T-cell (primary cell): ENCODE measurements at regions not wholly inside any gene's neighbourhood (a gene's known extent, or its start where the extent isn't known, plus 50 kb on each side); places are given as distances from the start of the nearest gene placed in this dataset.
"Not testable (repeated sequence)": the region's sequence is repeated elsewhere in the genome, so short reads cannot be mapped to it uniquely, and the experiment has no call there.

Experiments used
- ATAC-seq, 4 experiments: fragments of 200-7000 bp in 3 of 4; fragments of 150-1000 bp in 1 of 4; cut with Tn5 transposase; replicated peaks in 1 of 4; 1 replicate in 3 of 4; 2 replicates in 1 of 4; pipeline ENCODE4 v1.10.0; 2021; ENCODE audit warnings: moderate library complexity in 3 of 4, mild to moderate bottlenecking in 2 of 4, moderate number of reproducible peaks in 1 of 4
- CTCF ChIA-PET, 2 donors: fragments of 300-600 bp; sonication (Branson Sonifier 250); formaldehyde crosslinking; loops; one replicate each; lab custom pipeline; 2022; ENCODE audit warnings: antibody characterized with exemption in 2 of 2; lab: Charles Lee
- POLR2A ChIA-PET, 2 donors: fragments of 300-600 bp; sonication (Branson Sonifier 250); formaldehyde crosslinking; loops; one replicate each; lab custom pipeline; 2022; ENCODE audit warnings: antibody characterized with exemption in 2 of 2; lab: Charles Lee
- DNase-seq, 35 experiments: peaks; one replicate each; pipeline versions ENCODE4 v3.0.0 to v3.0.0-alpha.2; 2013 to 2023
- H3K27ac ChIP-seq: one replicate; pipeline ENCODE4 v1.5.1; 2013; ENCODE audit warnings: low read length
- H3K27me3 ChIP-seq, 2 experiments: replicated peaks in 1 of 2; 1 replicate in 1 of 2; 2 replicates in 1 of 2; pipeline versions ENCODE4 v1.6.1 to v1.7.0; 2013; ENCODE audit warnings: low read length in 1 of 2, mixed read lengths in 1 of 2; ENCODE audit not compliant: control insufficient read depth in 2 of 2, insufficient read depth in 2 of 2; ENCODE audit errors: extremely low read depth in 1 of 2
- H3K36me3 ChIP-seq, 2 donors: 1 replicate in 1 of 2; 2 replicates in 1 of 2; pipeline versions ENCODE4 v1.6.1 to v1.7.0; 2013; ENCODE audit warnings: low read length in 1 of 2; ENCODE audit not compliant: control insufficient read depth in 2 of 2, insufficient read depth in 1 of 2; ENCODE audit errors: extremely low read depth in 1 of 2
- H3K4me1 ChIP-seq, 2 experiments: 1 replicate in 1 of 2; 2 replicates in 1 of 2; pipeline versions ENCODE4 v1.6.1 to v1.7.0; 2013; ENCODE audit warnings: low read length in 2 of 2, mixed read lengths in 1 of 2; ENCODE audit not compliant: insufficient read depth in 2 of 2, control insufficient read depth in 1 of 2; ENCODE audit errors: extremely low read depth in 1 of 2
- H3K4me3 ChIP-seq, 2 donors: 1 replicate in 1 of 2; 2 replicates in 1 of 2; pipeline versions ENCODE4 v1.5.1 to v1.7.0; 2013; ENCODE audit warnings: mild to moderate bottlenecking in 2 of 2, low read length in 1 of 2, moderate library complexity in 1 of 2; ENCODE audit not compliant: control insufficient read depth in 1 of 2; ENCODE audit errors: extremely low read depth in 1 of 2
- H3K9me3 ChIP-seq: 2 replicates; pipeline ENCODE4 v1.7.0; 2013
- H3K27ac Mint-ChIP-seq, 2 donors: one replicate each; pipeline ENCODE4 v1.8.0; 2020 to 2021; ENCODE audit warnings: mild to moderate bottlenecking in 2 of 2, mixed read lengths in 2 of 2
- H3K27me3 Mint-ChIP-seq, 2 donors: one replicate each; pipeline ENCODE4 v1.8.0; 2021 to 2022; ENCODE audit warnings: mixed read lengths in 2 of 2
- H3K36me3 Mint-ChIP-seq: one replicate; pipeline ENCODE4 v1.8.0; 2021; ENCODE audit warnings: mixed read lengths
- H3K4me1 Mint-ChIP-seq, 3 donors: one replicate each; pipeline ENCODE4 v1.8.0; 2020 to 2022; ENCODE audit warnings: mixed read lengths in 3 of 3, mild to moderate bottlenecking in 1 of 3
- H3K4me3 Mint-ChIP-seq, 3 donors: one replicate each; pipeline ENCODE4 v1.8.0; 2020 to 2022; ENCODE audit warnings: mild to moderate bottlenecking in 3 of 3, mixed read lengths in 3 of 3, moderate library complexity in 3 of 3
- H3K9me3 Mint-ChIP-seq, 3 donors: one replicate each; pipeline ENCODE4 v1.8.0; 2020 to 2022; ENCODE audit warnings: mixed read lengths in 3 of 3
- WGBS: methylation state at CpG from one replicate; pipeline ENCODE4 v1.1.5; 2013; ENCODE audit warnings: missing lambda C conversion rate; ENCODE audit not compliant: insufficient coverage; 5-methylcytosine and 5-hydroxymethylcytosine counted together

- Mint-ChIP-seq H3K4me3 (no peak overlapping the region), H3K36me3 (no peaks in the 10 kb centered on the region), H3K4me1 (no peaks in the 10 kb centered on the region), H3K27me3 (no peaks in the 10 kb centered on the region), H3K27ac (no peak overlapping the region), H3K9me3 (peaks cover 0 to 10% (median 9%) of the 10 kb centered on the region in 3 donors)
- Histone ChIP-seq H3K4me1 (no peaks in the 10 kb centered on the region), H3K9me3 (no peaks in the 10 kb centered on the region), H3K4me3 (no peak overlapping the region), H3K27ac (no peak overlapping the region), H3K36me3 (no peaks in the 10 kb centered on the region), H3K27me3 (no peaks in the 10 kb centered on the region)
- WGBS = no CpG with 5 or more reads among the region's 1 CpG
- DNase-seq = no peak
- ChIA-PET POLR2A (no interaction called here), CTCF (no interaction called here)
- ATAC-seq = no peak
Measured at GRCh38 chr6:121732641-121733040, 297.2 kb downstream of the GJA1 start.

GRCh38 chr6:121733234-121733633 is 297.8 kb downstream of the GJA1 start:
- Mint-ChIP-seq H3K4me1 (no peaks in the 10 kb centered on the region), H3K27ac (no peak overlapping the region), H3K4me3 (no peak overlapping the region), H3K27me3 (no peaks in the 10 kb centered on the region), H3K36me3 (no peaks in the 10 kb centered on the region), H3K9me3 (peaks cover 0 to 10% (median 9%) of the 10 kb centered on the region in 3 donors)
- H3K36me3 ChIP-seq = no peaks in the 10 kb centered on the region
- DNase-seq (no peak), ATAC-seq (no peak)
- H3K9me3 ChIP-seq = no peaks in the 10 kb centered on the region
- no peak overlapping the region for H3K27ac ChIP-seq
- no peaks in the 10 kb centered on the region for H3K4me1 ChIP-seq
- ChIA-PET POLR2A (no interaction called here), CTCF (no interaction called here)
- no peak overlapping the region for H3K4me3 ChIP-seq
- no peaks in the 10 kb centered on the region for H3K27me3 ChIP-seq

GRCh38 chr6:121740188-121740587 is 304.7 kb downstream of the GJA1 start:
- H3K4me3 Mint-ChIP-seq, H3K36me3 ChIP-seq, H3K27me3 ChIP-seq, H3K9me3 ChIP-seq, H3K27me3 Mint-ChIP-seq, DNase-seq, H3K9me3 Mint-ChIP-seq, ATAC-seq, CTCF ChIA-PET, H3K27ac ChIP-seq, H3K4me3 ChIP-seq, H3K36me3 Mint-ChIP-seq, H3K4me1 ChIP-seq, H3K27ac Mint-ChIP-seq, H3K4me1 Mint-ChIP-seq: not testable (repeated sequence)
- WGBS = 100% methylated on average over 2 of the region's 6 CpGs
- POLR2A ChIA-PET = interaction anchor here in 1 of 2 donors (0.6 kb wide), 2 partner anchors 18 to 1228 kb away, joined by 3 to 4 read pairs; no protein-coding TSS in a partner anchor

DNA sequence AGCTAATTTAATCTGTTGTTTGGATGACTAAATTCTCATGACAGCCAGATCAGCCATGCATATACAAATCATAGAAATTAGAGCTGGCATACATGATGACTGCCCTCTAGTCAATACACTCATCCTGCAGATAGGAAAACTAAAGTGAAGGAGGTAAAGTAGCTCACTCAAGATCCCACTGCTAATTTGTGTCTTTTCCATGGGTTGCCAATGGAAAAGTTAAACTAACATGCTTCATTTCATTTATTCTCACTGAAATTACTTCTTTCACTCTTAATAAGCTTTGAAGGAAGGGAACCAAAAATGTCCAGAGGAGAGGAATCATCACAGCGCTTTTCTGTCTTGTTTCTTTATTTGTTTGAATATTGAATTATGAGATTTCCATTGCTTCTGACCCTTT is 308.2 kb downstream of the GJA1 start:
- no peak overlapping the region for H3K4me3 Mint-ChIP-seq
- H3K27ac ChIP-seq = no peak overlapping the region
- H3K4me3 ChIP-seq = no peak overlapping the region
- H3K4me1 ChIP-seq = no peaks in the 10 kb centered on the region
- H3K4me1 Mint-ChIP-seq = no peaks in the 10 kb centered on the region
- WGBS = no CpG with 5 or more reads among the region's 1 CpG
- no peaks in the 10 kb centered on the region for H3K36me3 ChIP-seq
- ATAC-seq (no peak), DNase-seq (no peak)
- H3K27ac Mint-ChIP-seq = no peak overlapping the region
- ChIA-PET POLR2A (no interaction called here), CTCF (interaction anchor here (0.5 to 0.6 kb wide), 2 partner anchors 9 to 271 kb away, joined by 3 to 4 read pairs; no protein-coding TSS in a partner anchor)
- no peaks in the 10 kb centered on the region for H3K27me3 Mint-ChIP-seq
- no peaks in the 10 kb centered on the region for H3K9me3 ChIP-seq
- no peaks in the 10 kb centered on the region for H3K27me3 ChIP-seq
- no peaks in the 10 kb centered on the region for H3K36me3 Mint-ChIP-seq
- no peaks in the 10 kb centered on the region for H3K9me3 Mint-ChIP-seq

DNA sequence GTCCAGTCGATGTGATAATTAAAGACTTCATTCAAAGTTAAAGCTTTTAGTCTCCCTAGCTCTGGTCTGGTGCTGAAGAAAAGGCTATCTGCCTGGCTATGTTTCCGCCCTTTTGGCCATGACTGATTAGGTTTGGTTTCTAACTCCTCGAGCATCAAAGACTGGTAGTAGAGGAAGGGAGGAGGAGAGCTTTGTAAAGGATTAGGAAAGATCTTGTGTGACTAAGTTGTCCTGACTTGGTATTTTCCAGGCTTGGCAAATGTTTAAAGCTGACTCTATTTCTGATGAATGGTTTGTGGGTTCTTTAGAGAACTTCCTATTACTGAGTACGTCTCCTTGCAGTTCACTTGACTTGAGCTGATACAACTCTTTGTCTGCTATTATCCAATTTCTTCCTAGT is 312.9 kb downstream of the GJA1 start:
- POLR2A ChIA-PET = interaction anchor here in 1 of 2 donors (0.6 kb wide), 1 partner anchor 356 kb away, joined by 3 read pairs; no protein-coding TSS in a partner anchor
- CTCF ChIA-PET = interaction anchor here in 1 of 2 donors (0.6 kb wide), 1 partner anchor 132 kb away, joined by 3 read pairs; no protein-coding TSS in a partner anchor
- Histone ChIP-seq H3K4me3 (no peak overlapping the region), H3K27me3 (no peaks in the 10 kb centered on the region), H3K9me3 (no peaks in the 10 kb centered on the region), H3K4me1 (no peaks in the 10 kb centered on the region), H3K36me3 (no peaks in the 10 kb centered on the region), H3K27ac (no peak overlapping the region)
- no peaks in the 10 kb centered on the region for H3K4me1 Mint-ChIP-seq
- H3K27ac Mint-ChIP-seq = no peak overlapping the region
- H3K4me3 Mint-ChIP-seq = no peak overlapping the region
- DNase-seq = no peak
- H3K36me3 Mint-ChIP-seq = no peaks in the 10 kb centered on the region
- H3K27me3 Mint-ChIP-seq = no peaks in the 10 kb centered on the region
- ATAC-seq = no peak
- WGBS = 82% methylated on average over 4 of the region's 4 CpGs
- H3K9me3 Mint-ChIP-seq = peaks cover 0 to 7% (median 4%) of the 10 kb centered on the region in 3 donors

DNA sequence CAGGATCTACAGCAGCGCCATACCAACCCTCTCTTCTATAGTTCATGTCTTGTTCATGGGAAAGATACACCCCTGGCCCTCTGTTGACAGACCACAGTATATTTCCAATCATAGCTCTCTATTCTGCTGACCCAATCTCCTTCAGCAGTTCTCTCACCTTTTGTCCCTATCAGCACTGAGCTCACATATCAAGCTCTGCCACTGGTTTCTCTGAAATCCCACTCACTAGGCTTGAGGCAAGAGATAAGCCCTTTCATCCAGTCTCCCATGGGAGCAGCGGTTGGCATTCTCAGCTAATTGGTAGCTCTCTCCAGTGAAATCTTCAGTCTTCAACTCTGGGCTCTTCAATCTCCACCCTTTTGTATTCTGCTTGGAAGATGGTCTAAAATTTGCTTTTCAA is 313.4 kb downstream of the GJA1 start:
- Histone ChIP-seq H3K9me3 (no peaks in the 10 kb centered on the region), H3K36me3 (no peaks in the 10 kb centered on the region), H3K27ac (no peak overlapping the region), H3K4me1 (no peaks in the 10 kb centered on the region), H3K4me3 (no peak overlapping the region), H3K27me3 (no peaks in the 10 kb centered on the region)
- no peak for ATAC-seq
- DNase-seq = no peak
- Mint-ChIP-seq H3K27me3 (no peaks in the 10 kb centered on the region), H3K4me1 (no peaks in the 10 kb centered on the region), H3K27ac (no peak overlapping the region), H3K36me3 (no peaks in the 10 kb centered on the region), H3K9me3 (peaks cover 0 to 7% (median 4%) of the 10 kb centered on the region in 3 donors), H3K4me3 (no peak overlapping the region)
- ChIA-PET POLR2A (no interaction called here), CTCF (interaction anchor here in 1 of 2 donors (0.6 kb wide), 1 partner anchor 132 kb away, joined by 3 read pairs; no protein-coding TSS in a partner anchor)
- 93% methylated on average over 2 of the region's 2 CpGs for WGBS

- DNase-seq (no peak), ATAC-seq (no peak)
- Histone ChIP-seq H3K36me3 (no peaks in the 10 kb centered on the region), H3K9me3 (no peaks in the 10 kb centered on the region), H3K4me1 (no peaks in the 10 kb centered on the region), H3K4me3 (no peak overlapping the region), H3K27ac (no peak overlapping the region), H3K27me3 (no peaks in the 10 kb centered on the region)
- ChIA-PET CTCF (interaction anchor here in 1 of 2 donors (0.7 kb wide), 1 partner anchor 27 kb away, joined by 3 read pairs; no protein-coding TSS in a partner anchor), POLR2A (no interaction called here)
- H3K9me3 Mint-ChIP-seq = peaks cover 0 to 7% (median 4%) of the 10 kb centered on the region in 3 donors
- H3K4me3 Mint-ChIP-seq = no peak overlapping the region
- H3K27me3 Mint-ChIP-seq = no peaks in the 10 kb centered on the region
- WGBS = no CpG with 5 or more reads among the region's 1 CpG
- peaks cover 0 to 5% (median 0%) of the 10 kb centered on the region in 3 donors for H3K4me1 Mint-ChIP-seq
- no peak overlapping the region for H3K27ac Mint-ChIP-seq
- no peaks in the 10 kb centered on the region for H3K36me3 Mint-ChIP-seq
Measured at GRCh38 chr6:121755485-121755884, 320.0 kb downstream of the GJA1 start.
